Loucy (cell line): ENCODE measurements at regions not wholly inside any gene's neighbourhood (a gene's known extent, or its start where the extent isn't known, plus 50 kb on each side); places are given as distances from the start of the nearest gene placed in this dataset.

Experiments
- EZH2phosphoT487 ChIP-seq: fragments of 200-600 bp; IDR thresholded peaks from 2 replicates; pipeline ENCODE4 v1.6.1; 2018; ENCODE audit warnings: antibody characterized with exemption, mild to moderate bottlenecking, moderate library complexity, borderline replicate concordance
- TF ChIP-seq, protein P1 (sequence below): fragments of 200-600 bp; sonication (generic); conservative IDR thresholded peaks from 2 replicates; pipeline ENCODE4 v1.5.1; 2014; ENCODE audit warnings: mild to moderate bottlenecking, antibody characterized with exemption, low read length

DNA sequence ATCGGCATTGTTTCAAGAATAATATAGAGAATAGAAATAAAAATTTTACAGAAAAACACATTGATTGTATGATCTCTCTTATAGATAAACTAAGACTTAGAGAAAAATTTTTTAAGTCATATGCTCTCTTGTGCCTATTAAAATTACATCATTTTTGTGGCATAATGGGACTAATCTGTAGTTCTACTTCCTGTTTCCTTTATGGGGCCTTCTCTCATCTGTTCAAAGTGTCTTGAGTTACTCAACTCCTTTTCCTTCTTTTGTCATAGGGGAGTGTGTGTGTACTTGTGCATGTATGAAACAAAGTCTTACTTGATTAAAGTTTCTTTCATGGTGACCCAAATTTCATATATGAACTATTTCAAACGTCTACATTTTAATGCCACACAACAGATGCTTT is 1448.9 kb upstream of the TENM3 start:
- TF ChIP-seq, protein P1, sequence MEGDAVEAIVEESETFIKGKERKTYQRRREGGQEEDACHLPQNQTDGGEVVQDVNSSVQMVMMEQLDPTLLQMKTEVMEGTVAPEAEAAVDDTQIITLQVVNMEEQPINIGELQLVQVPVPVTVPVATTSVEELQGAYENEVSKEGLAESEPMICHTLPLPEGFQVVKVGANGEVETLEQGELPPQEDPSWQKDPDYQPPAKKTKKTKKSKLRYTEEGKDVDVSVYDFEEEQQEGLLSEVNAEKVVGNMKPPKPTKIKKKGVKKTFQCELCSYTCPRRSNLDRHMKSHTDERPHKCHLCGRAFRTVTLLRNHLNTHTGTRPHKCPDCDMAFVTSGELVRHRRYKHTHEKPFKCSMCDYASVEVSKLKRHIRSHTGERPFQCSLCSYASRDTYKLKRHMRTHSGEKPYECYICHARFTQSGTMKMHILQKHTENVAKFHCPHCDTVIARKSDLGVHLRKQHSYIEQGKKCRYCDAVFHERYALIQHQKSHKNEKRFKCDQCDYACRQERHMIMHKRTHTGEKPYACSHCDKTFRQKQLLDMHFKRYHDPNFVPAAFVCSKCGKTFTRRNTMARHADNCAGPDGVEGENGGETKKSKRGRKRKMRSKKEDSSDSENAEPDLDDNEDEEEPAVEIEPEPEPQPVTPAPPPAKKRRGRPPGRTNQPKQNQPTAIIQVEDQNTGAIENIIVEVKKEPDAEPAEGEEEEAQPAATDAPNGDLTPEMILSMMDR: no peak
- TF ChIP-seq EZH2phosphoT487: no peak
